NCI-H2171 (cell line): ENCODE measurements at regions not wholly inside any gene's neighbourhood (a gene's known extent, or its start where the extent isn't known, plus 50 kb on each side); places are given as distances from the start of the nearest gene placed in this dataset.

ENCODE experiments used
- DNase-seq: peaks from one replicate; lab custom pipeline; 2025; lab: John Stamatoyannopoulos, UW

DNA sequence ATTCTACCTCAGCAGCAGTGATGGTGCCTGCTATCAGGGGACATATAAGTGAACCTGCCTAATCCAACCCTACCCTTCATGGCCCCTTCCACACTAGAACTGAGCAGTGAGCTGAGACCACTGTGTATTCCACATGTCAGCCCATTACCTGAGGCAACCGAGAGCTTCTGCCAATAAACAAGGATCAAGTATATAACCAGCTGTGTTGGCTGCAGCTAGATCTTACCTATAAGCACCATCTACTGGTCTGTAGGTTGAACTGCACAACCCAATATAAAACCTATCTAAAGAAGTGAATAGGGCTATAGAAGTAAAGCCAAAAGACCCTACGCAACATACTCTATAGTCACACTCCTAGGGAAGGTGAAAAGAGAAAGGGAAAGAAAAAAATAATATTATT, 376.9 kb downstream of the HHIPL2 start:
- peak; percentile 11 for DNase-seq

DNA sequence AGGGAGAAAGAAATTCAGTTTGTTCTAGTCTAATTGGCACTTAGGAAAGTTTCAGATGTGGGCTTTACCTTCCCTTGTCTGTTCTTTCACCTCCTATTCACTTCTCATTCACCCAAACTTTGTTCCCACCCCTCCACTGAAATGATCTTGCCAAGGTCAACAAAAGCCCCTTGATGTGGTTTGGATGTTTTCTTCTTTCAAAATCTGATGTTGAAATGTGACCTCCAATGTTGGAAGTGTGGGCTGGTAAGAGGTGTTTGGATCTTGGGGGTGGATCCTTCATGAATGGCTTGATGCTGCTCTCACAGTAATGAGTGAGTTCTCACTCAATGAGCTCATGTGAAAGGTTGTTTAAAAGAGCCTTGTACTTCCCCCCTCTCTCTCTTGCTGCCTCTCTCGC, 379.3 kb downstream of the HHIPL2 start:
- no peak for DNase-seq

DNA sequence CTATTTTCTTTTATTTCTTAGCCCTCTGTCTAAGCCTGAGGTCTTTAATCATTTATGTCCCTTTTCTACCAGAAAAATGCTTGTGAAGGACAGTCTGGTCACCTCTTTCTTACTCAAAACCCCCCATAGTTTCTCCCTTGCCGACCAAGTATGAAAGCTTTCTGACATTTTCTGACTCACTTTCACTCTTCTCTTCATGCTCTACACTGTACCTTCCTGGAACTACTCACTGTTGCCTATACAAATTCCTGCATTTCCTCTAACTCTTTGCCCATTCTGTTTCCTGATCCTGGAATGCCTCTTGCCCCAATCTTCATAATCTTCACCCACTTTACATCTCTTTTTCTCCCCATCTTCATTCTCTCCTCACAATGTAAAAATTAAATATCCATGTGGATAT, 380.0 kb downstream of the HHIPL2 start:
- DNase-seq = no peak

DNA sequence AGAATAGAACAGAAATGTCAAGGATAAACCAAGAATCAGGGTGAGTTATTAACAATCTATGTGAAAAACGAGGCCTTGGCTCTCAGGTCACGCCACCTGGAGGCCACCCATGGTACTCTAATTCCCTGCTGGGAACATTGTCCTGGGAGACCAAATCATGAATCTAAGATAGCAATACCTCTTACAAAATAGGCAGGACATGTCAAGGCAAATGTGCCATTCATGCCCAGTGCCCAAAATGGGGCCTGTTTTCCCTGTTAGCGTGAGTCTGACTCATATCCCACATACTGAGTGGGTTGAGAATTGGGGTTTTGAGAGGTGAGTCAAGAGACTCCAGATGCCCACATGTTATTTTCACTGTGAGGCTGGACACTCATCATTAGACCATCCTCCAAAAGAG, 380.8 kb downstream of the HHIPL2 start:
- DNase-seq = no peak

DNA sequence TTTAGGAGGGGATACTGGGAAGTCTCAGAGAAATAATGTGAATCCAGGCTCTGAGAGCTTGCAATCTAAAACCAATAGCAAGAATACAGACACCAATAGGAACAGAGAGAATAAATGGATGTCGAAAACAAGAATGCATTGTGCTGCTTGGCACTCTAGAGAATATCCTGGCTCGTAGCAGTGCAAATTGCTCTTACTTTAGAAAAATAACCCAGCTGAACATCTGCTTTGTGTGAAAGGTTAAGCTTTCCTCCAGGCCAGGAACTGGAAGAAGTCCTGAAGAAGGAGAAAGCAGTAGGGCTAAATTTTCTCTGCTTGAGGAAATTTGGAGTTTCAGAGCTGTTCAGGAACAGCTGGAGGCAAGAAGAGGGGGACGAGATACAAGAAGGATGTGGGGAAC, 382.3 kb downstream of the HHIPL2 start:
- DNase-seq = no peak

DNA sequence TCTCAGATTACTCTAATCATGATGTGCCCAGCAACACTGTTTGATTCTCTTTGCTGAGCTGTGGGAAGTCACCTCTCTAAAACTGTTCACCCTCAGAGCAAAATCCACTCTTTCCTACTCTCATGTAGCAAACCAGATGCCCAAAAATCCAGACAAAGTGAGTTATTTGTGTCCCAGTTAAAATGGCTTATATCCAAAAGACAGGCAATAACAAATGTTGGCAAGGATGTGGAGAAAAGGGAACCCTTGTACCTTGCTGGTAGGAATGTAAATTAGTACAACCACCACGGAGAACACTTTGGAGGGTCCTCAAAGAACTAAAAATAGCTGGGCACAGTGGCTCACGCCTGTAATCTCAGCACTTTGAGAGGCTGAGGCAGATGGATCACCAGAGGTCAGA, 384.0 kb downstream of the HHIPL2 start:
- DNase-seq = no peak

DNA sequence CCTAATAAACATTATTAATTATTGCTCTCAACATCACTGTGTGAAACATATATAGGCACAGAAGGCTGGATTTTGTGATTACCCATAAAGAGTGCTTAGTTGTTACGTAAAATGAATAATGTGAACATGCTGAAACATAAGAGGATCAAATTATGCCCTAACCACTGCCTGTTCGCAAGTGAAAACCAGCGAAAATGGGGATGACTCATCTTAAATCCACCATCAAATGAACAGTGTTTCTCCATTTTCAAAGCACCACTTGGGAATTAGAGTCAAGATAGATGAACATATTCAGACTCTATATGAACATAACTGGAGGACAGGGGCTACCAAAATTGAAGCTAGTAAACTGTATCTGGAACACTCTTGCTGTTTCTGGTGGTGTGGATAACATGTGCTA, 386.2 kb downstream of the HHIPL2 start:
- no peak for DNase-seq

DNA sequence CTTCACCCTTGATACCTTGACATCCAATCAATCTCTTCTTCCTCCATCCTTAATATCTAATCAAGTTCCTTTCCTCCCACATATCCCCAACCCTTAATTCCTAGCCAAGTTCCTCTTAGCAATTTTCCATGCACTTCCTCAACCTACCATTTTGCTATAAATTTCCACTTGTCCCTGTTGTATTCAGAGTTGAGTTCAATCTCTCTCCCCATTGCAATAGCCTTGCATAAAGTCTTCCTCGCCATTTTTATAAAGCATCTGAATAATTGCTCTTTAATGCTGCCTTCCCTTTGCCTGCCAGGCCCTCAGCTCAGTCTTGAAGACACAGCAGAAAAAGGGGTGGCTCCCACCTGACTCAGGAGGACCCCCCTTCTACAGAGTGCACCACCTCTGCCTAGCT, 390.3 kb downstream of the HHIPL2 start:
- no peak for DNase-seq

DNA sequence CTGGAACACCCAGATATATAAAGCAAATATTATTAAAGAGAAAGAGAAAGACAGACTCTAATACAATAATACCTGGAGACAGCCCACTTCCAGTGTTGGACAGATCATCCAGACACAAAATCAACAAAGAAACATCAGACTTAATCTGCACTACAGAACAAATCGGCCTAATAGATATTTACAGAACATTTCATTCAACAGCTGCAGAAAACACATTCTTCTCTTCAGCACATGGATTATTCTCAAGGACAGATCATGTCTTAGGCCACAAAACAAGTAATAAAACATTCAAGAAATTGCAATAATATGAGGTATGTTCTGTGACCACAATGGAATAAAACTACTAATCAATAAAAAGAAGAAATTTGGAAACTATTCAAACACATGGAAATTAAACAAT, 398.3 kb upstream of the DUSP10 start:
- no peak for DNase-seq

DNA sequence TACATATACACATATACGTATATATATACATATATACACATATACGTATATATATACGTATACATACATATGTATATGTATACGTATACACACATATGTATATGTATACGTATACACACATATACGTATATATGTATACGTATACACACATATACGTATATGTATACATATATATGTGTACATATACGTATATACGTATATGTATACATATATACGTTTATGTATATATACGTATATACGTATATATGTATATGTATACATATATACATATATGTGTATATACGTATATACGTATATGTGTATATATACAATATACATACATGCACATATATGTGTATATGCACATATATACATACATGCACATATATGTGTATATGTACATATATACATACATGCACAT, 396.2 kb upstream of the DUSP10 start:
- no peak for DNase-seq

DNA sequence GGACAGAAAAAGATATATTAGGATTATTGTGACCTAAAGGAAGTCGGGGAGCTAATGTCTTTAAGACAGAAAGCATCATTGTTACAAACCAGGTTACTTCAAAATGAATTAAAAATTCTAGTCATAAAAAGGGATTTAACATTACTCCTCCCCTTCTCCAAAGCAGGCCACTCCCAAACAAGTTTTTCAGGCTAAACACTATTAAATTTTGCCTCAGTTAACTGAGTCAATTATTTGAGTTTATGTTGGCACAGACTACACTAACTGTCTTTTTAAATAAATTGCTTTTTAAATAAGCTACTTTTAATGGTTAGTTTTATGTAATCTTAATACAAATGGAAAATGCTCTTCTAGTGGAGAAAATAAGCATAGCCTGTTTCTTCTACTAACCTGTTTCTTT, 395.0 kb upstream of the DUSP10 start:
- DNase-seq = no peak

DNA sequence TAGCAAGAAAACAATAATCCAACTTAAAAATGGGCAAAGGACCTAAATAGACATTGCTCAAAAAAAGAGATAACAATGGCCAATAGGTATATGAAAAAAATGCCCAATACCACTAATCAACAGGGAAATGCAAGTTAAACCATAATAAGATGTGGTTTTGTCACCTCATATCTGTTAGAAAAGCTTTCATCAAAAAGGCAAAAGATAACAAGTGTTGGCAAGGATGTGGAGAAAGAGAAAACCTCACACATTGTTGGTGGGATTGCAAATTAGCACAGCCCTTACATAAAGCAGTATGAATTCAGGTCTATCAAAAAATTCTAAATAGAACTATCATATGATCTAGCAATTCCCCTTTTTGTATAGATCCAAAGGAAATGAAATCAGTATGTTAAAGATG, 387.2 kb upstream of the DUSP10 start:
- DNase-seq = no peak

DNA sequence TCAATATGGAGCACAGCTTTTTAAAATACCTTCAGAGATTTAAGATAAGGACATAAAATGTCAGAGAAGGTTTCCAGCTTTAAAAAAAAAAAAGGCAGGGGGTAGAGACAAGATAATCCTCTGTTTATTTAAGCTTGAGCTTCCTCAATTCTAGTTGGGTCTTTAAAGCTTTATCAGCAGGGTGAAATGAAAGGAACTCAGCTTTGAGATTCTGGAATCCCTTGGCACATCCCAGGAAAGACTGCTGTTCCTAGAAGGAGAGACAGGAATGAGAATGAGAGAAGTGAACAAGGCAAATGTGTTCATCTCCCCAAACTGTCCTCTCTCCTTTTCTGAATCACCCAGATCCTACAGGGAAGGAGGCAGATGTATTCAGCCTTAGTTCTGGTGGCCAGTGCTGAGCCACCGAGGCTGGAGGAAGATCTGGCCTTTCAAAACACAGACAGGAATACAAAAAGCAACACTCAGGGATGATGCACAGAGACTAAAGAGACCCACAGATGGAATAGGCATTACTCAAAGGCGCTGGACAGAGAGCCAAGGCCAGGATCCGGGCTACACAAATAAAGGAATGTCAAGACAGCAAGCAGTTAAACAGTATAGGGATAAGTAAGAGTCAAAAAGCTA, 385.8 kb upstream of the DUSP10 start:
- no peak for DNase-seq

DNA sequence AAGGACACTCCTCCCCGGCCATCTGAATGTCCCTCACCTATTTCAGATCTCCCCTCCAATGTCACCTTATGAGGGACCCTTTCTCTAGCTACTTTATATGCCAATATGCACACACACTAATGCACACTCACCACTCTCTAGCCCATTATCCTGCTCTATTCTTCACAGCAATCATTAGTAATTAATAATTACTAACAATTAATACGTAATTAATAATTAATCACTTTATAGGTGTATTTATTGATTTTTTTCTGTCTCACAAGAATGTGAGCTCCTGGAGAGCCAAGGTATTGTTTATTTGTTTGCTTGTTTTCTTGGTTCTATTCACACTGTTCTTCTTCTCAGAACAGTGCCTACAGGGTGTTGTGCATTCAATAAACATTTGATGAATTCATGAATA, 385.2 kb upstream of the DUSP10 start:
- no peak for DNase-seq

DNA sequence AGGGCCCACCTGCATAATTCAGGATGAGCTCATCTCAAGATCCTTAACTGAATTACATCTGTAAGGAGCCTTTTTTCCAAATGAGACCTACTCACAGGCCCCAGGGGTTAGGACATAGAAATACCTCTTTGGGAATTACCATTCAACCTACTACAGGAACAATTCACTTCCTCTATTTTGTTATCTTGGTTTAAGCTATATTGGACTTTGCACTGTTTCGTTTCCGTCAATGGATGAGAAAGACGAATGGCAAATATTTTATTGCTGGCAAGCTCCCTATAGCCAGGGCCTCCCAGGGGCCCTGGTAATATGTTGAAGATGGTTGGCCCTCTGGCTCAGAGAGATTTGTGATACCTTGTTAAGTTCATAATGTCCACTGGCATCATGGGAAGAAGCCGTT, 384.2 kb upstream of the DUSP10 start:
- DNase-seq = no peak

DNA sequence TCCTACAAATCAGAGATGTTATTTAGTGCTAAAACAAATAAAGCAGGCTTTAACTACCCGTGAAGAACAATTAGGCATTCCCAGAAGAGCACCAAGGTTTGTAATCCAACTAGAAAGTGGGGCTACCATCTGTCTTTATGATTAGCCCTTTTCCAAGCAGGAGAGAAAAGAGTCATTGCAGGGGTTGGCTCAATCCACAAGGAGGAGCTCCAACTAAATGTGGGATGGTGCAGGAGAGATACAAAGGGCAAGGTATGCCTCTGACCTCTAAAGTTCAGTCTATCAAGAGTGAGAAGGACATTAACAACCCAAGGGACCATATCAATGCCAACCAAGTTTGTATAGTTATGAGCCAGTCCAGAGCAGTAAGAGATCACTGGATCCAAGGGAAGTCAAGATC, 382.7 kb upstream of the DUSP10 start:
- DNase-seq = peak; percentile 2

DNA sequence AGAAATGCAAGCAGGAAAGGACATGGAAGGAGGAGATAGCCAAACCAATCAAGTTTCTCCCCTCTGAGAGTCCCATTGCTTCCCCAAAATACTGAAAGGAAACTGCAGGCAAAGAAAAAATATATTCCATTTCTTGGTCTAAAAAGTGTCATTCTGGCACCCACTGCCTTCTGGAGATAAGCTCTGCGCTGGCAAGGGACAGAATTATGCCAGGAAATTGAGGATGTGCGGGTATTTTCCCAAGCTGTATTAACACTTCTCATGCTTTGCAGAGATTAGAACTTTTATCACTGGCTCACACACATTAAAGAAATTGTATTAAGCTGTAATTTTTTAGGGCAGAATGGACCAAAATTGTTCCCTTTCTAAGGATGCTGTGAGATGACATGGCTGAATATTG, 381.2 kb upstream of the DUSP10 start:
- no peak for DNase-seq

DNA sequence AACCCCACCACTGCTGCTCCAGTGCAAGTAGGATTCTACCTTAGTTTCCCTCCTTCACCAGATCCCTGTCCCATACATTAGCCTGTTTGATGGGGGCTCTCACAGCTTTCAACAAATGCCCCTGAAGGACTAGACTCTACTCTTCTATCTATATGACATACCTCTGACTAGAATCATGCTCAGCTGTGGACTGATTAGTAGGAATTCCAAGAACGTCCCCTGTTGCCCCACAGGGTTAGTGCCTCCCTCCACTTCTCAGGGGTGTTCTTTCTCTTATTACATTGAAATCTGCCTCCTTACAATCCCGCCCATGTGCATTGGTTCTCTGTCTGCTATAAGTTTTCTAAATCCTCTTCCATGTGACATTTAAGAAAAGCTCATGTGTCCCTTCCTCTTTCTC, 375.9 kb upstream of the DUSP10 start:
- DNase-seq = no peak

DNA sequence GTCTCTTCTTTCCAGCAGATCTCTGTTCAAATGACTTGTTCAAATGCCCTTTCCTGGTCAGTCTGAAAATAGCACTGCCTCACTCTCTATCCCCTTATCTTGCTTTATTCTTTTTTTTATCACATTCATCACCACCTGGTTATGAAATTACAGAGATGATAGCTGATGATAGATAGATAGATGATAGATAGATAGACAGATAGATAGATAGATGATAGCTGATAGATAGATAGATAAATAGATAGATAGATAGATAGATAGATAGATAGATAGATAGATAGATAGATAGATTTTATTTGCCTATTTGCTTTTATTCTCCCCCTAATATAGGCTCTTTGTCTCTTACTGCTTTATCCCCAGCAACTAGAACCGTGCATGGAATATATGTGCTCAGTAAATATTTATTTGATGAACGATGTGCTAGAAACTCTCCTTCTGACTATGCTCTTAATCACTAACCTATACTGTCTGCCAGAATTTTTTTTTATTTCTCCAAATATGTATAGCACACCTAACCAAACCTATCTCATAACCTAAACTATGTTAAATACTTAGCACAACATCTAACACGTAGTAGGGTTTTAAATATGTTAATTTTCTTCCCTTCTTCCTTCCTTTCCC, 372.8 kb upstream of the DUSP10 start:
- DNase-seq = no peak

DNA sequence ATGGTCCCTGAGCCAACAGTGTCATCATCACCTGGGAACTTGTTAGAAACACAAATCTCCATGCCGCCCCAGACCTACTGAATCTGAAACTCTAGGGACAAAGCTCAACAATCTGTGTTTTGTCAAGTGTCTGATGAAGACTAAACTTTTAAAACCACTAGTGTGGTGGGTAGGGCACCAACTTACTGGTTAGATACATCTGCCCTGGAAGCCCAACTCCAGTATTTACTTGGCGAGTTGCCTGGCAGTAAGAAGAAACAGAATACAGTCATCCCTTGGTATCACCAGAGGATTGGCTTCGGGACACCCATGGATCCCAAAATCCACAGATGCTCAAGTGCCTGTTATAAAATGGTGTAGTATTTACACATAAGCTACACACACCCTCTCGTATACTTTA, 367.9 kb upstream of the DUSP10 start:
- DNase-seq = no peak

DNA sequence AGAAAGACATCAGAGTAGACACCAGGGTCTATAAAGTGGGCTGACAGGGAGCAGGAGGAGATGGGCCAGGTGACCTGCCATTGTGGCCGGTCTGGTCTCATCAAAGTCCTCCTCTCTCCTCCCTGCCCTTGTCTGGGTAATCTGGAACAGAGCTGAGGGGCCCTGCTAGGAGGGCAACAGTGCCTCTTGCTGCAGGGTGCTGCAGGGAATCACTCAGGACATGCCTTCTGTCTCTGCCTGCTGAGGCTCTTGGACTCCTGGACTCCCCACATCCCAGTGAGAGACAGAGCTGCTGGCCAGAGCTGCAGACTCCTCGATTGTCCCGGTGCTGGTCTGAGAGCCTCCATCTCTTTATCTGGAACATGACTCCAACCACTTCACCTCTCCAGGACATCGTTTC, 366.1 kb upstream of the DUSP10 start:
- no peak for DNase-seq

DNA sequence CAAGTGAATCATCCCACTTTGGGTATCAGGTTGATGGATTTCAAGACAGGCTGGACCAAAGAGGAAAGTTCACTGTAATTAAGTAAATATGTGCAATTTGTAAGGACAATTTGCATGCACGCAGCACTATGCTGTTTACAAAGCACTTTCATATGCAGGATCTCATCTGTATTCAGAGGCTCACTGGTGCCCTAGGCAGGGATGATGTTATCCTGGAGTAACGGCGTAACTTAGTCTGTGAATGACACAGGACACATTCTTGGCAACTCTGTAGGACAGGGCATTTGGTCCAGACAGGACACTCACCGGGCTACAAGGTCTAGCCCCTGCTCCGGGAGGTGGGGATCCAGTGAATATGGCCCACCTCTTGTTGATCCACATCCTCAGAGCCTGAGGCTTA, 365.4 kb upstream of the DUSP10 start:
- no peak for DNase-seq

DNA sequence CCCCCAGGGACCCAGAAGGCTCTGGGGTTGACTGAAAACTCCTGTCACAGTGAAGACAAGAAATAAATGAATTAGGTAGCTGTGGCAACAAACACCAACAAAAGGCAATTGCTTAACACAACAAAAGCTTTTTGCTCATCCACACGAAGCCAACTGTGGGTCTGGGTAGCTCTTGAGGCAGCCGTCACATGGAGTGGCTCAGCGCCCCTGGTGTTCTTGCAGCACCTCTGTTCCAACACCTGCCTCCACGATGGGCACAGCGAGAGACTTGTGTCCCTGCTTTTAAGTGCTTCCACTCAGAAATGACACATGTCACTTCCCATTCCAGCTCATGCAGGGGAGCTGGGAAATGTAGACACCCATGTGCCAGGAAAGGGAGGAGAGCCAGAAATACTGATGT, 364.5 kb upstream of the DUSP10 start:
- no peak for DNase-seq

DNA sequence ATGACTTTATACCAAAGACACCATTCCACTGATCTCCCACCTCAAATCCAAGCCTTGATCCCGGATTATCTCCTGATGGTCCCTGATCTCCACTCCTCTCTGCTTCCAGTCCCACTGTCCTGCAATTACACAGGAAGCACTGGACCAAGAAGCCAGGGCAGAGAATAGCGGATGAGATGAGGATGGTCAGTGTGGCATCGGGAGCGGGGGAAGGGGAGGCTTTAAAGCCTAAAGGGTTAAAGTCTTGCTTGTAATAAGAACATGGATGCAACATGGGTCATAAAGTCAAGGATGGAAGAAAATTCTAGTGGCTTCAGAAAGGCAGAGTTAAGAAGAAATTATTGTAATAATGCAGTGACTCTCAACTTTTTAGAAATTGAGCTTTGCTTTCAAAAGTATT, 364.0 kb upstream of the DUSP10 start:
- DNase-seq = no peak

DNA sequence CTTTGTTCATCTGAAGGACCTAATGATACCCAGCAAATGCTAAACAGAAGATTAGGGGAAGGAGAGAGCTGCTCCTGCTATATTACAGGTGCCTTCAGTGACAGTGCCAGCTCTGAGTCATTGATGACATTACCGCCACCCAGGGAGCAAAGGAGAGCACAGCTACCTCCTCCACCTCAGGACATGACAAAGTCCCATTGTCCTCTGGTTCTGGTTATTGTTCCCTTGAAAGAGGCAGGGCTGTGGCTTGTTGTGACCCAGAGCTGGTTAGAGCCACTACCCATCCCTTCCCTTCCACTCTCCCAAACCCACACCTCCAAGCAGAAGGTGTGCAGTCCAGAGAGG, 363.5 kb upstream of the DUSP10 start:
- no peak for DNase-seq
